WTC11 (cell line): ENCODE measurements at regions not wholly inside any gene's neighbourhood (a gene's known extent, or its start where the extent isn't known, plus 50 kb on each side); places are given as distances from the start of the nearest gene placed in this dataset.

Experiments used
- ATAC-seq: fragments of 200-7000 bp; cut with Tn5 transposase; 2 replicates; pipeline ENCODE4 v1.10.0; 2021; ENCODE audit warnings: mild to moderate bottlenecking, moderate library complexity
- CTCF ChIA-PET: fragments of 300-600 bp; sonication (Branson Sonifier 250); formaldehyde crosslinking; loops from one replicate; lab custom pipeline; 2021; ENCODE audit warnings: antibody characterized with exemption; lab: Charles Lee
- POLR2A ChIA-PET: fragments of 350-600 bp; sonication (Branson Sonifier 250); formaldehyde crosslinking; loops from one replicate; lab custom pipeline; 2021; ENCODE audit warnings: antibody characterized with exemption; lab: Charles Lee
- DNase-seq: peaks from one replicate; pipeline ENCODE4 v3.0.0; 2021; ENCODE audit warnings: low spot score
- H3K27ac Mint-ChIP-seq: 2 replicates; pipeline ENCODE4 v1.8.0; 2021; ENCODE audit warnings: mixed read lengths
- H3K27me3 Mint-ChIP-seq: 2 replicates; pipeline ENCODE4 v1.8.0; 2021; ENCODE audit warnings: low read depth, mild to moderate bottlenecking, moderate library complexity, mixed read lengths
- H3K36me3 Mint-ChIP-seq: 2 replicates; pipeline ENCODE4 v1.8.0; 2021; ENCODE audit warnings: mixed read lengths
- H3K4me1 Mint-ChIP-seq: 2 replicates; pipeline ENCODE4 v1.8.0; 2022; ENCODE audit warnings: mixed read lengths
- H3K4me3 Mint-ChIP-seq: 2 replicates; pipeline ENCODE4 v1.8.0; 2021; ENCODE audit warnings: mild to moderate bottlenecking, moderate library complexity, mixed read lengths
- H3K9me3 Mint-ChIP-seq: 2 replicates; pipeline ENCODE4 v1.8.0; 2021; ENCODE audit warnings: mixed read lengths
- CBFB ChIP-seq: sonication (generic); formaldehyde crosslinking; IDR thresholded peaks from 2 replicates; pipeline ENCODE4 v1.8.1; 2022; ENCODE audit warnings: mild to moderate bottlenecking, low read depth, missing genetic modification reagents
- CREB1 ChIP-seq: sonication (generic); formaldehyde crosslinking; IDR thresholded peaks from 2 replicates; pipeline ENCODE4 v1.8.0; 2023; ENCODE audit warnings: mild to moderate bottlenecking, missing genetic modification reagents
- EMX1 ChIP-seq: fragments of 250-450 bp; sonication (Bioruptor Pico); IDR thresholded peaks from 2 replicates; pipeline ENCODE4 v1.8.0; 2021; ENCODE audit warnings: mild to moderate bottlenecking
- FOXK1 ChIP-seq: sonication (generic); formaldehyde crosslinking; IDR thresholded peaks from 2 replicates; pipeline ENCODE4 v1.8.0; 2022; ENCODE audit warnings: mild to moderate bottlenecking, moderate library complexity, missing genetic modification reagents
- RELA ChIP-seq: sonication (generic); formaldehyde crosslinking; IDR thresholded peaks from 2 replicates; pipeline ENCODE4 v1.8.1; 2022; ENCODE audit warnings: missing genetic modification reagents, mild to moderate bottlenecking, borderline replicate concordance
- SOX15 ChIP-seq: fragments of 250-450 bp; sonication (Bioruptor Pico); IDR thresholded peaks from 2 replicates; pipeline ENCODE4 v1.9.0; 2021; ENCODE audit warnings: mild to moderate bottlenecking
- TCF7 ChIP-seq: sonication (generic); formaldehyde crosslinking; IDR thresholded peaks from 2 replicates; pipeline ENCODE4 v1.8.0; 2022; ENCODE audit warnings: mild to moderate bottlenecking, low read depth, missing genetic modification reagents, moderate library complexity
- ZNF121 ChIP-seq: sonication (generic); formaldehyde crosslinking; IDR thresholded peaks from 2 replicates; pipeline ENCODE4 v1.8.0; 2023; ENCODE audit warnings: missing genetic modification reagents
- ZNF263 ChIP-seq: sonication (generic); formaldehyde crosslinking; IDR thresholded peaks from 2 replicates; pipeline ENCODE4 v1.8.1; 2022; ENCODE audit warnings: low read depth, mild to moderate bottlenecking, moderate library complexity, missing genetic modification reagents
- ZNF416 ChIP-seq: fragments of 250-450 bp; sonication (Bioruptor Pico); IDR thresholded peaks from 2 replicates; pipeline ENCODE4 v1.9.0; 2021; ENCODE audit warnings: mild to moderate bottlenecking, inconsistent platforms
- ZNF423 ChIP-seq: fragments of 250-450 bp; sonication (Bioruptor Pico); IDR thresholded peaks from 2 replicates; pipeline ENCODE4 v2.1.2; 2022; ENCODE audit warnings: mild to moderate bottlenecking, moderate library complexity
- TF ChIP-seq, protein P1 (sequence below): sonication (generic); formaldehyde crosslinking; IDR thresholded peaks from 2 replicates; pipeline ENCODE4 v1.8.0; 2023; ENCODE audit warnings: missing genetic modification reagents
- TF ChIP-seq, protein P2 (sequence below): sonication (generic); formaldehyde crosslinking; conservative IDR thresholded peaks from 2 replicates; pipeline ENCODE4 v1.8.1; 2022; ENCODE audit warnings: mild to moderate bottlenecking, missing genetic modification reagents
- TF ChIP-seq, protein P3 (sequence below): sonication (generic); formaldehyde crosslinking; IDR thresholded peaks from 2 replicates; pipeline ENCODE4 v1.8.1; 2023; ENCODE audit warnings: mild to moderate bottlenecking, missing genetic modification reagents, moderate library complexity
- TF ChIP-seq, protein P4 (sequence below): sonication (generic); formaldehyde crosslinking; IDR thresholded peaks from 2 replicates; pipeline ENCODE4 v1.8.0; 2023; ENCODE audit warnings: mild to moderate bottlenecking, missing genetic modification reagents
- TF ChIP-seq, protein P5 (sequence below): sonication (generic); formaldehyde crosslinking; IDR thresholded peaks from 2 replicates; pipeline ENCODE4 v1.8.0; 2022; ENCODE audit warnings: mild to moderate bottlenecking, missing genetic modification reagents
- TF ChIP-seq, protein P6 (sequence below): sonication (generic); formaldehyde crosslinking; IDR thresholded peaks from 2 replicates; pipeline ENCODE4 v1.8.1; 2023; ENCODE audit warnings: mild to moderate bottlenecking, missing genetic modification reagents
- TF ChIP-seq, protein P7 (sequence below): sonication (generic); formaldehyde crosslinking; IDR thresholded peaks from 2 replicates; pipeline ENCODE4 v1.8.0; 2023; ENCODE audit warnings: missing genetic modification reagents, mild to moderate bottlenecking, borderline replicate concordance
- TF ChIP-seq, protein P8 (sequence below): sonication (generic); formaldehyde crosslinking; conservative IDR thresholded peaks from 2 replicates; pipeline ENCODE4 v1.8.1; 2023; ENCODE audit warnings: mild to moderate bottlenecking, low read depth, missing genetic modification reagents, moderate library complexity

DNA sequence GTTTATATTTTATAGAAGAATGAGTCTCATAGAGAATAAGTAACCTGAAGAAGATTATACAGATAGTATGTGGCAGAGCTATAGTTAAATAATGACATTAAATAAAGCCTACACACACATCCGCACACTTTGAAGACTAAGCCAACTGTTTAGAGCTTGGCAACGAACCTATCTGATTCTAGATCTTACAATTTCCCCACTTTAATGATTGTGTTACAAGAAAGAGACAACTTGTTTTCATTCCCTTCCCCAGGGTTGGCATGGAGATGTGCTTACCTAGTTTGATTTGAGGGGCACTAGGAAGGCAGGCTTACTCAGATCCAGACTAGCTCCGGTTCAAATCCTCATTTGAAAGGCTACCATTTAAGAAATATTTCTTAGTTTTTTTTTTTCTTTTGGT, 61.9 kb upstream of the CBLB start:
- no peak for ATAC-seq
- ChIA-PET CTCF (no interaction called here), POLR2A (no interaction called here)
- Mint-ChIP-seq H3K27me3 (no peaks in the 10 kb centered on the region; the same call in 1 of the 2 replicates), H3K4me1 (peaks cover 33% of the 10 kb centered on the region), H3K36me3 (no peaks in the 10 kb centered on the region), H3K9me3 (no peaks in the 10 kb centered on the region), H3K27ac (no peak overlapping the region), H3K4me3 (no peak overlapping the region)
- TF ChIP-seq, protein P1, sequence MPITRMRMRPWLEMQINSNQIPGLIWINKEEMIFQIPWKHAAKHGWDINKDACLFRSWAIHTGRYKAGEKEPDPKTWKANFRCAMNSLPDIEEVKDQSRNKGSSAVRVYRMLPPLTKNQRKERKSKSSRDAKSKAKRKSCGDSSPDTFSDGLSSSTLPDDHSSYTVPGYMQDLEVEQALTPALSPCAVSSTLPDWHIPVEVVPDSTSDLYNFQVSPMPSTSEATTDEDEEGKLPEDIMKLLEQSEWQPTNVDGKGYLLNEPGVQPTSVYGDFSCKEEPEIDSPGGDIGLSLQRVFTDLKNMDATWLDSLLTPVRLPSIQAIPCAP: no peak
- TF ChIP-seq, protein P2, sequence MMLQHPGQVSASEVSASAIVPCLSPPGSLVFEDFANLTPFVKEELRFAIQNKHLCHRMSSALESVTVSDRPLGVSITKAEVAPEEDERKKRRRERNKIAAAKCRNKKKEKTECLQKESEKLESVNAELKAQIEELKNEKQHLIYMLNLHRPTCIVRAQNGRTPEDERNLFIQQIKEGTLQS: no peak
- TF ChIP-seq, protein P3, sequence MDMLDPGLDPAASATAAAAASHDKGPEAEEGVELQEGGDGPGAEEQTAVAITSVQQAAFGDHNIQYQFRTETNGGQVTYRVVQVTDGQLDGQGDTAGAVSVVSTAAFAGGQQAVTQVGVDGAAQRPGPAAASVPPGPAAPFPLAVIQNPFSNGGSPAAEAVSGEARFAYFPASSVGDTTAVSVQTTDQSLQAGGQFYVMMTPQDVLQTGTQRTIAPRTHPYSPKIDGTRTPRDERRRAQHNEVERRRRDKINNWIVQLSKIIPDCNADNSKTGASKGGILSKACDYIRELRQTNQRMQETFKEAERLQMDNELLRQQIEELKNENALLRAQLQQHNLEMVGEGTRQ: no peak
- TF ChIP-seq CREB1 (no peak), ZNF263 (CRISPR knock-in tag) (no peak), ZNF121 (CRISPR knock-in tag) (no peak), SOX15 (CRISPR knock-in tag) (no peak), ZNF416 (CRISPR knock-in tag) (no peak), CBFB (CRISPR knock-in tag) (no peak), TCF7 (CRISPR knock-in tag) (no peak)
- TF ChIP-seq, protein P4, sequence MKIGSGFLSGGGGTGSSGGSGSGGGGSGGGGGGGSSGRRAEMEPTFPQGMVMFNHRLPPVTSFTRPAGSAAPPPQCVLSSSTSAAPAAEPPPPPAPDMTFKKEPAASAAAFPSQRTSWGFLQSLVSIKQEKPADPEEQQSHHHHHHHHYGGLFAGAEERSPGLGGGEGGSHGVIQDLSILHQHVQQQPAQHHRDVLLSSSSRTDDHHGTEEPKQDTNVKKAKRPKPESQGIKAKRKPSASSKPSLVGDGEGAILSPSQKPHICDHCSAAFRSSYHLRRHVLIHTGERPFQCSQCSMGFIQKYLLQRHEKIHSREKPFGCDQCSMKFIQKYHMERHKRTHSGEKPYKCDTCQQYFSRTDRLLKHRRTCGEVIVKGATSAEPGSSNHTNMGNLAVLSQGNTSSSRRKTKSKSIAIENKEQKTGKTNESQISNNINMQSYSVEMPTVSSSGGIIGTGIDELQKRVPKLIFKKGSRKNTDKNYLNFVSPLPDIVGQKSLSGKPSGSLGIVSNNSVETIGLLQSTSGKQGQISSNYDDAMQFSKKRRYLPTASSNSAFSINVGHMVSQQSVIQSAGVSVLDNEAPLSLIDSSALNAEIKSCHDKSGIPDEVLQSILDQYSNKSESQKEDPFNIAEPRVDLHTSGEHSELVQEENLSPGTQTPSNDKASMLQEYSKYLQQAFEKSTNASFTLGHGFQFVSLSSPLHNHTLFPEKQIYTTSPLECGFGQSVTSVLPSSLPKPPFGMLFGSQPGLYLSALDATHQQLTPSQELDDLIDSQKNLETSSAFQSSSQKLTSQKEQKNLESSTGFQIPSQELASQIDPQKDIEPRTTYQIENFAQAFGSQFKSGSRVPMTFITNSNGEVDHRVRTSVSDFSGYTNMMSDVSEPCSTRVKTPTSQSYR: no peak
- TF ChIP-seq, protein P5, sequence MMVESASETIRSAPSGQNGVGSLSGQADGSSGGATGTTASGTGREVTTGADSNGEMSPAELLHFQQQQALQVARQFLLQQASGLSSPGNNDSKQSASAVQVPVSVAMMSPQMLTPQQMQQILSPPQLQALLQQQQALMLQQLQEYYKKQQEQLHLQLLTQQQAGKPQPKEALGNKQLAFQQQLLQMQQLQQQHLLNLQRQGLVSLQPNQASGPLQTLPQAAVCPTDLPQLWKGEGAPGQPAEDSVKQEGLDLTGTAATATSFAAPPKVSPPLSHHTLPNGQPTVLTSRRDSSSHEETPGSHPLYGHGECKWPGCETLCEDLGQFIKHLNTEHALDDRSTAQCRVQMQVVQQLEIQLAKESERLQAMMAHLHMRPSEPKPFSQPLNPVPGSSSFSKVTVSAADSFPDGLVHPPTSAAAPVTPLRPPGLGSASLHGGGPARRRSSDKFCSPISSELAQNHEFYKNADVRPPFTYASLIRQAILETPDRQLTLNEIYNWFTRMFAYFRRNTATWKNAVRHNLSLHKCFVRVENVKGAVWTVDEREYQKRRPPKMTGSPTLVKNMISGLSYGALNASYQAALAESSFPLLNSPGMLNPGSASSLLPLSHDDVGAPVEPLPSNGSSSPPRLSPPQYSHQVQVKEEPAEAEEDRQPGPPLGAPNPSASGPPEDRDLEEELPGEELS (CRISPR knock-in tag): no peak
- DNase-seq: no peak

DNA sequence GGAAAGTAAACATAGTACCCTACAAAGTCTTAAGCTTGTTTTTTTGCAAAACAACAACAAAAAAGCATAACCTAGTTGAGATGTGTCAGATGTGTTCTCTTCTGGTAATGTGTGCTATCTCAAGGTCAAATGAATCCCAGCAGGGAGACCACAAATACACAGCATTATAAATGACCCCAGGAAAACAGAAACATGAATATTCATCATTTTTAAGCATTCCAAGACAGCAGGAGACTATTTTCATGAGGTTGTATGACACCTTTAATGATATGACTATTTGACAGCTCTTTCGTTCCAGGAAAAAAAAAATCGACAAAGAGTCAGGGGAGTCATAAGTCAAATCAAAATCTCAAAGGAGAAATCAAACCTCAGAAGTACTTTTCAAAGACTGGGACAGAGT, 62.7 kb upstream of the CBLB start:
- H3K4me3 Mint-ChIP-seq: no peak overlapping the region
- no peaks in the 10 kb centered on the region; the same call in 1 of the 2 replicates for H3K27me3 Mint-ChIP-seq
- no peaks in the 10 kb centered on the region for H3K36me3 Mint-ChIP-seq
- H3K27ac Mint-ChIP-seq: no peak overlapping the region; the same call in 1 of the 2 replicates
- no peak for ATAC-seq
- ChIA-PET CTCF (no interaction called here), POLR2A (no interaction called here)
- DNase-seq: no peak
- 0 out of 2 replicates have a peak, but pooled peaks cover 6% of the 10 kb centered on the region for H3K9me3 Mint-ChIP-seq
- H3K4me1 Mint-ChIP-seq: peaks cover 33% of the 10 kb centered on the region
- TF ChIP-seq, protein P6, sequence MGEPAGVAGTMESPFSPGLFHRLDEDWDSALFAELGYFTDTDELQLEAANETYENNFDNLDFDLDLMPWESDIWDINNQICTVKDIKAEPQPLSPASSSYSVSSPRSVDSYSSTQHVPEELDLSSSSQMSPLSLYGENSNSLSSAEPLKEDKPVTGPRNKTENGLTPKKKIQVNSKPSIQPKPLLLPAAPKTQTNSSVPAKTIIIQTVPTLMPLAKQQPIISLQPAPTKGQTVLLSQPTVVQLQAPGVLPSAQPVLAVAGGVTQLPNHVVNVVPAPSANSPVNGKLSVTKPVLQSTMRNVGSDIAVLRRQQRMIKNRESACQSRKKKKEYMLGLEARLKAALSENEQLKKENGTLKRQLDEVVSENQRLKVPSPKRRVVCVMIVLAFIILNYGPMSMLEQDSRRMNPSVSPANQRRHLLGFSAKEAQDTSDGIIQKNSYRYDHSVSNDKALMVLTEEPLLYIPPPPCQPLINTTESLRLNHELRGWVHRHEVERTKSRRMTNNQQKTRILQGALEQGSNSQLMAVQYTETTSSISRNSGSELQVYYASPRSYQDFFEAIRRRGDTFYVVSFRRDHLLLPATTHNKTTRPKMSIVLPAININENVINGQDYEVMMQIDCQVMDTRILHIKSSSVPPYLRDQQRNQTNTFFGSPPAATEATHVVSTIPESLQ (CRISPR knock-in tag): no peak
- TF ChIP-seq, protein P7, sequence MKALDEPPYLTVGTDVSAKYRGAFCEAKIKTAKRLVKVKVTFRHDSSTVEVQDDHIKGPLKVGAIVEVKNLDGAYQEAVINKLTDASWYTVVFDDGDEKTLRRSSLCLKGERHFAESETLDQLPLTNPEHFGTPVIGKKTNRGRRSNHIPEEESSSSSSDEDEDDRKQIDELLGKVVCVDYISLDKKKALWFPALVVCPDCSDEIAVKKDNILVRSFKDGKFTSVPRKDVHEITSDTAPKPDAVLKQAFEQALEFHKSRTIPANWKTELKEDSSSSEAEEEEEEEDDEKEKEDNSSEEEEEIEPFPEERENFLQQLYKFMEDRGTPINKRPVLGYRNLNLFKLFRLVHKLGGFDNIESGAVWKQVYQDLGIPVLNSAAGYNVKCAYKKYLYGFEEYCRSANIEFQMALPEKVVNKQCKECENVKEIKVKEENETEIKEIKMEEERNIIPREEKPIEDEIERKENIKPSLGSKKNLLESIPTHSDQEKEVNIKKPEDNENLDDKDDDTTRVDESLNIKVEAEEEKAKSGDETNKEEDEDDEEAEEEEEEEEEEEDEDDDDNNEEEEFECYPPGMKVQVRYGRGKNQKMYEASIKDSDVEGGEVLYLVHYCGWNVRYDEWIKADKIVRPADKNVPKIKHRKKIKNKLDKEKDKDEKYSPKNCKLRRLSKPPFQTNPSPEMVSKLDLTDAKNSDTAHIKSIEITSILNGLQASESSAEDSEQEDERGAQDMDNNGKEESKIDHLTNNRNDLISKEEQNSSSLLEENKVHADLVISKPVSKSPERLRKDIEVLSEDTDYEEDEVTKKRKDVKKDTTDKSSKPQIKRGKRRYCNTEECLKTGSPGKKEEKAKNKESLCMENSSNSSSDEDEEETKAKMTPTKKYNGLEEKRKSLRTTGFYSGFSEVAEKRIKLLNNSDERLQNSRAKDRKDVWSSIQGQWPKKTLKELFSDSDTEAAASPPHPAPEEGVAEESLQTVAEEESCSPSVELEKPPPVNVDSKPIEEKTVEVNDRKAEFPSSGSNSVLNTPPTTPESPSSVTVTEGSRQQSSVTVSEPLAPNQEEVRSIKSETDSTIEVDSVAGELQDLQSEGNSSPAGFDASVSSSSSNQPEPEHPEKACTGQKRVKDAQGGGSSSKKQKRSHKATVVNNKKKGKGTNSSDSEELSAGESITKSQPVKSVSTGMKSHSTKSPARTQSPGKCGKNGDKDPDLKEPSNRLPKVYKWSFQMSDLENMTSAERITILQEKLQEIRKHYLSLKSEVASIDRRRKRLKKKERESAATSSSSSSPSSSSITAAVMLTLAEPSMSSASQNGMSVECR: no peak
- TF ChIP-seq ZNF423 (CRISPR knock-in tag): no peak
- TF ChIP-seq, protein P8, sequence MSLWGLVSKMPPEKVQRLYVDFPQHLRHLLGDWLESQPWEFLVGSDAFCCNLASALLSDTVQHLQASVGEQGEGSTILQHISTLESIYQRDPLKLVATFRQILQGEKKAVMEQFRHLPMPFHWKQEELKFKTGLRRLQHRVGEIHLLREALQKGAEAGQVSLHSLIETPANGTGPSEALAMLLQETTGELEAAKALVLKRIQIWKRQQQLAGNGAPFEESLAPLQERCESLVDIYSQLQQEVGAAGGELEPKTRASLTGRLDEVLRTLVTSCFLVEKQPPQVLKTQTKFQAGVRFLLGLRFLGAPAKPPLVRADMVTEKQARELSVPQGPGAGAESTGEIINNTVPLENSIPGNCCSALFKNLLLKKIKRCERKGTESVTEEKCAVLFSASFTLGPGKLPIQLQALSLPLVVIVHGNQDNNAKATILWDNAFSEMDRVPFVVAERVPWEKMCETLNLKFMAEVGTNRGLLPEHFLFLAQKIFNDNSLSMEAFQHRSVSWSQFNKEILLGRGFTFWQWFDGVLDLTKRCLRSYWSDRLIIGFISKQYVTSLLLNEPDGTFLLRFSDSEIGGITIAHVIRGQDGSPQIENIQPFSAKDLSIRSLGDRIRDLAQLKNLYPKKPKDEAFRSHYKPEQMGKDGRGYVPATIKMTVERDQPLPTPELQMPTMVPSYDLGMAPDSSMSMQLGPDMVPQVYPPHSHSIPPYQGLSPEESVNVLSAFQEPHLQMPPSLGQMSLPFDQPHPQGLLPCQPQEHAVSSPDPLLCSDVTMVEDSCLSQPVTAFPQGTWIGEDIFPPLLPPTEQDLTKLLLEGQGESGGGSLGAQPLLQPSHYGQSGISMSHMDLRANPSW (CRISPR knock-in tag): no peak
- no peak for TF ChIP-seq EMX1 (CRISPR knock-in tag)
- TF ChIP-seq FOXK1: no peak
- no peak for TF ChIP-seq RELA (CRISPR knock-in tag)
